Mammary epithelial cell (primary cell): ENCODE measurements at regions not wholly inside any gene's neighbourhood (a gene's known extent, or its start where the extent isn't known, plus 50 kb on each side); places are given as distances from the start of the nearest gene placed in this dataset.
"Not testable (repeated sequence)": the region's sequence is repeated elsewhere in the genome, so short reads cannot be mapped to it uniquely, and the experiment has no call there.

ENCODE experiments used
- CTCF ChIP-seq, 2 donors: IDR thresholded peaks in 1 of 2; conservative IDR thresholded peaks in 1 of 2; 2 replicates each; pipeline ENCODE4 v1.5.1; 2011 to 2012; ENCODE audit warnings: inconsistent platforms in 2 of 2, low read length in 2 of 2, mild to moderate bottlenecking in 2 of 2, control low read depth in 1 of 2, low read depth in 1 of 2; ENCODE audit not compliant: insufficient read depth in 1 of 2; ENCODE audit errors: extremely low read depth in 1 of 2
- EZH2 ChIP-seq: IDR thresholded peaks from 2 replicates; pipeline ENCODE4 v1.6.1; 2012; ENCODE audit warnings: low read length, inconsistent platforms, borderline replicate concordance

DNA sequence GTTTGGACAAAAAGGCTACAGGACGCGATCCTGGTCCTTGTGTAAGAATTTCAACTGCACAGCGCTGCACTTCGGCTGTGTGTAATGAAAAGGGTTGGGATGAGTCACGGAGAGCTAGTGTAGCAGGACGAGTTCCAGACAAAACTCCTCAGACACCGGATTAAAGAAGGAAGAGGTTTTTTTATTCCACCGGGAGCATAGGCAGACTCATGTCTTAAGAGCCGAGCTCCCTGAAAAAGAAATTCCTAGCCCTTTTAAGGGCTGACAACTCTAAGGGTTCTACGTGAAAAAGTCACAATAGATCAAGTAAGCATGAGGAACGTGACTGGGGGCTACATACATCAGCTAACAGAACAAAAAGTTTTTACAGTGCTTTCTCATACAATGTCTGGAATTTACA lies 54.8 kb upstream of the FAM90A1 start:
- not testable (repeated sequence) for TF ChIP-seq CTCF (conservative IDR thresholded peaks at IDR 0.05 in 1 of 2, IDR thresholded peaks at IDR 0.05 in 1 of 2; ENCODE audit: extremely low read depth in 1 of 2, insufficient read depth in 1 of 2, low read depth in 1 of 2, low read length in 2 of 2); EZH2
